Right lobe of liver (tissue), 6 donors: ENCODE measurements at regions not wholly inside any gene's neighbourhood (a gene's known extent, or its start where the extent isn't known, plus 50 kb on each side); places are given as distances from the start of the nearest gene placed in this dataset.
"Not testable (repeated sequence)": the region's sequence is repeated elsewhere in the genome, so short reads cannot be mapped to it uniquely, and the experiment has no call there.

Experiments used
- ATAC-seq, 4 donors: fragments of 200-7000 bp; cut with Tn5 transposase; one replicate each; pipeline ENCODE4 v1.9.1; 2020; ENCODE audit warnings: mild to moderate bottlenecking in 4 of 4, moderate library complexity in 4 of 4
- DNase-seq, 3 donors: peaks; one replicate each; pipeline ENCODE4 v3.0.0-alpha.2; 2020
- H3K27ac ChIP-seq, 3 donors: fragments of 200-600 bp; one replicate each; pipeline ENCODE4 v1.8.0; 2022
- H3K27me3 ChIP-seq, 2 donors: fragments of 200-600 bp; one replicate each; pipeline ENCODE4 v1.8.0; 2022
- H3K36me3 ChIP-seq, 4 donors: fragments of 200-600 bp; sonication (generic) in 1 of 4; one replicate each; pipeline versions ENCODE4 v1.5.1 to v1.8.0; 2017 to 2022; ENCODE audit warnings: control low read depth in 1 of 4
- H3K4me1 ChIP-seq, 4 donors: fragments of 200-600 bp; sonication (generic) in 1 of 4; one replicate each; pipeline versions ENCODE4 v1.5.1 to v1.8.0; 2017 to 2022; ENCODE audit warnings: control low read depth in 1 of 4
- H3K4me3 ChIP-seq, 3 donors: fragments of 200-600 bp; one replicate each; pipeline ENCODE4 v1.8.0; 2022
- H3K9me3 ChIP-seq, 4 donors: fragments of 200-600 bp; sonication (generic) in 1 of 4; one replicate each; pipeline versions ENCODE4 v1.5.1 to v1.8.0; 2017 to 2022; ENCODE audit warnings: control low read depth in 1 of 4
- POLR2A ChIP-seq: fragments of 450-650 bp; IDR thresholded peaks from one replicate; pipeline ENCODE4 v1.6.1; 2017; ENCODE audit warnings: antibody characterized with exemption, mild to moderate bottlenecking
- WGBS: methylation state at CpG from one replicate; pipeline ENCODE4 v1.1.6; 2018; ENCODE audit warnings: low coverage, low lambda C conversion rate; ENCODE audit not compliant: insufficient coverage; ENCODE audit errors: missing lambda C conversion rate; 5-methylcytosine and 5-hydroxymethylcytosine counted together
- intact Hi-C, 2 donors: fragments of 100-400 bp; cut with DNase I; formaldehyde crosslinking; loops; one replicate each; pipeline versions ENCODE4 v1.11.2 to v1.14.1; 2022
- TF ChIP-seq, protein P1 (sequence below), 4 donors: fragments of 200-600 bp in 3 of 4; fragments of 450-650 bp in 1 of 4; IDR thresholded peaks; one replicate each; pipeline versions ENCODE4 v1.5.1 to v1.8.0; 2016 to 2022; ENCODE audit warnings: antibody characterized with exemption in 4 of 4, mild to moderate bottlenecking in 2 of 4
- donor health status: DM: no; HTN: yes; CAD: no.
- donor health status: DM: no; HTN: no; CAD: no.
- donor health status: DM: no; HTN: no; CAD: no.
- donor health status: DM: no; HTN: yes; CAD: no.
- donor health status: DM: no; HTN: yes; CAD: no.

DNA sequence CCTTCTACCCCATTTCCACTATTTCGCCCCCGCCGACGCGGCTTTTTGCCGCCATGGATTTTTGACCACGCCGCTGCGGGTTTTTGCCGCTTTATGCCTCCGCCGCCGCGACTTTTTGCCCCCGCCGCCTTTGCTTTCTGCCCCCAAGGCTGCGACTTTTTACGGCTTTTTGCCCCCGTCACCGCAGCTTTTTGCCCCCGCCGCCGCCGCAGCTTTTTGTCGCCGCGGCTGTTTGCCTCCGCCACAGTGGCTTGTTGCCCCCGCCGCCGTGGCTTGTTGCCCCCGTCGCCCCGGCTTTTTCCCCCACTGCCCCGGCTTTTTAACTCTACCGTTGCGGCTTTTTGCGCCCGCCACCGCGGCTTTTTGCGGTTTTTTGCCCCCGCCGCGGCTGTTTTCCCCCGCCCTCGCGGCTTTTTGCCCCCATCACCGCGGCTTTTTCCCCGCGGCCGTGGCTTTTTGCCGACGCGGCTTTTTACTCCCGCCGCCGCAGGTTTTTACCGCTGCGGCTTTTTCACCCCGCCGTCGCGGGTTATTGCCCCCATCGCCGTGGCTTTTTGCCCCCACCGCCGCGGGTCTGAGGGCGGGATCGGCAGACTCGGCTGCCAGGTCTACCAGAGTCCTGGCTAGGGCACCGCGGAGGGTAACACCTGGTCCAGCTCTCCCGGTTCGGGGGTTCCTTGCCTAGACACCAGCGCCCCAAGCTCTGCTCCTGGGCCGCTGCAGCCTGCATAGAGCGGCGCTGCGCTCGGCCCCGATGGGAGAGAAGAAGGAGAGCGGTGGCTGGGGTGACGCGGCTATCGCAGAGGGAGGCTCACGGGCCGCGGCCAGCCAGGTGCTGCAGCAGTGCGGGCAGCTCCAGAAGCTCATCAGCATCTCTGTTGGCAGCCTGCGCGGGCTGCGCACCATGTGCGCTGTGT, 562.7 kb upstream of the WSB1 start:
- DNase-seq = peak; percentile 21 to 47 (median 36)

DNA sequence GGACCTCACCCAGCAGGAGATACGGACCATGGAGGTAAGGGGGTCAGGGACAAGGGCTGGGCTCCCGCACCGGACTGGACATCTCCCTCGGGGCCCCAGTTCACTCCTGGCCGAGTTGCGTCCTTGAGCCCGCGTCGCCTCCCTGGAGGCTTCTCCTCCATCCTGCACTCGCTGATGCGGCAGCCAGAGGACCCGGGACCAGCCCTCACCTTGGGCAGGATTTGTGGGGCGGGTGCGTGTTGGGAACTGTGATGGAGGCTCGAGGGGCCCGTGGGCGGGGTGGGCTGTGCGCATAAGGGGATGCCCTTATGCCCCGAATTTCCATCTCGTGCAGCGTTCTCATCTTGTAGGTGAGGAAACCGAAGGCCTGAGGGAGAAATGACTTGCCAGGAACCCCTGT, 562.0 kb upstream of the WSB1 start:
- WGBS = 30% methylated on average over 7 of the region's 22 CpGs

More for the DNA sequence above, 562.7 kb upstream of the WSB1 start:
- no peak for ATAC-seq
- Histone ChIP-seq H3K9me3 (no peaks in the 10 kb centered on the region), H3K36me3 (no peaks in the 10 kb centered on the region), H3K4me1 (no peaks in the 10 kb centered on the region), H3K27ac (no peak overlapping the region), H3K27me3 (no peaks in the 10 kb centered on the region), H3K4me3 (no peak overlapping the region)
- WGBS = 54% methylated on average over 52 of the region's 96 CpGs
- intact Hi-C loops = no loop called here
- no peak for TF ChIP-seq POLR2A
- TF ChIP-seq, protein P1, sequence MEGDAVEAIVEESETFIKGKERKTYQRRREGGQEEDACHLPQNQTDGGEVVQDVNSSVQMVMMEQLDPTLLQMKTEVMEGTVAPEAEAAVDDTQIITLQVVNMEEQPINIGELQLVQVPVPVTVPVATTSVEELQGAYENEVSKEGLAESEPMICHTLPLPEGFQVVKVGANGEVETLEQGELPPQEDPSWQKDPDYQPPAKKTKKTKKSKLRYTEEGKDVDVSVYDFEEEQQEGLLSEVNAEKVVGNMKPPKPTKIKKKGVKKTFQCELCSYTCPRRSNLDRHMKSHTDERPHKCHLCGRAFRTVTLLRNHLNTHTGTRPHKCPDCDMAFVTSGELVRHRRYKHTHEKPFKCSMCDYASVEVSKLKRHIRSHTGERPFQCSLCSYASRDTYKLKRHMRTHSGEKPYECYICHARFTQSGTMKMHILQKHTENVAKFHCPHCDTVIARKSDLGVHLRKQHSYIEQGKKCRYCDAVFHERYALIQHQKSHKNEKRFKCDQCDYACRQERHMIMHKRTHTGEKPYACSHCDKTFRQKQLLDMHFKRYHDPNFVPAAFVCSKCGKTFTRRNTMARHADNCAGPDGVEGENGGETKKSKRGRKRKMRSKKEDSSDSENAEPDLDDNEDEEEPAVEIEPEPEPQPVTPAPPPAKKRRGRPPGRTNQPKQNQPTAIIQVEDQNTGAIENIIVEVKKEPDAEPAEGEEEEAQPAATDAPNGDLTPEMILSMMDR (IDR thresholded peaks at IDR 0.05) = no peak

DNA sequence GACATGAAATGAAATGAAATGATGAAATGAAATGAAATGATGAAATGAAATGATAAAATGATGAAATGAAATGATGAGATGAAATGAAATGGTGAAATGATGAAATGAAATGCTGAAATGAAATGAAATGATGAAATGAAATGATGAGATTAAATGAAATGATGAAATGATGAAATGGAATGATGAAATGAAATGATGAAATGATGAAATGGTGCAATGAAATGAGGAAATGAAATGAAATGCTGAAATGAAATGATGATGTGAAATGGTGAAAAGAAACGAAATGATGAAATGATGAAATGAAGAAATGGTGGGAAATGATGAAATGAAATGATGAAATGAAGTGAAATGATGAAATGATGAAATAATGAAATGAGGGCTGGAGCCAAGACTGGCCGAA, 559.1 kb upstream of the WSB1 start:
- intact Hi-C loops, DNase-seq, H3K27ac ChIP-seq, H3K27me3 ChIP-seq, ATAC-seq, H3K36me3 ChIP-seq, H3K9me3 ChIP-seq, H3K4me1 ChIP-seq, H3K4me3 ChIP-seq: not testable (repeated sequence)
- 24% methylated on average over 1 of the region's 2 CpGs for WGBS

More for the DNA sequence above, 562.0 kb upstream of the WSB1 start:
- H3K36me3 ChIP-seq, H3K9me3 ChIP-seq, H3K27me3 ChIP-seq, ATAC-seq, intact Hi-C loops, H3K4me1 ChIP-seq, H3K4me3 ChIP-seq, H3K27ac ChIP-seq: not testable (repeated sequence)
- DNase-seq = peak in 2 of 3 donors; percentile 45 to 55

DNA sequence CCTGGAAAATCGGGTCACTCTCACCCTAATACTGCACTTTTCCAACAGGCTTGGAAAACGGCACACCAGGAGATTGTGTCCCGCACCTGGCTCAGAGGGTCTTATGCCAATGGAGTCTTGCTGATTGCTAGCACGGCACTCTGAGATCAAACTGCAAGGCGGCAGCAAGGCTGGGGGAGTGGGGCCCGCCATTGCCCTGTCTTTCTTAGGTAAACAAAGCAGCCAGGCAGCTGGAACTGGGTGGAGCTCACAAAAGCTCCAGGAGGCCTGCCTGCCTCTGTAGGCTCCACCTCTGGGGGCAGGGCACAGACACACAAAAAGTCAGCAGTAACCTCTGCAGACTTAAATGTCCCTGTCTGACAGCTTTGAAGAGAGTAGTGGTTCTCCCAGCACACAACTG, 557.9 kb upstream of the WSB1 start:
- H3K36me3 ChIP-seq, H3K27ac ChIP-seq, H3K4me1 ChIP-seq, intact Hi-C loops, H3K4me3 ChIP-seq, DNase-seq, ATAC-seq, H3K27me3 ChIP-seq, H3K9me3 ChIP-seq: not testable (repeated sequence)
- 63% methylated on average over 2 of the region's 6 CpGs for WGBS

DNA sequence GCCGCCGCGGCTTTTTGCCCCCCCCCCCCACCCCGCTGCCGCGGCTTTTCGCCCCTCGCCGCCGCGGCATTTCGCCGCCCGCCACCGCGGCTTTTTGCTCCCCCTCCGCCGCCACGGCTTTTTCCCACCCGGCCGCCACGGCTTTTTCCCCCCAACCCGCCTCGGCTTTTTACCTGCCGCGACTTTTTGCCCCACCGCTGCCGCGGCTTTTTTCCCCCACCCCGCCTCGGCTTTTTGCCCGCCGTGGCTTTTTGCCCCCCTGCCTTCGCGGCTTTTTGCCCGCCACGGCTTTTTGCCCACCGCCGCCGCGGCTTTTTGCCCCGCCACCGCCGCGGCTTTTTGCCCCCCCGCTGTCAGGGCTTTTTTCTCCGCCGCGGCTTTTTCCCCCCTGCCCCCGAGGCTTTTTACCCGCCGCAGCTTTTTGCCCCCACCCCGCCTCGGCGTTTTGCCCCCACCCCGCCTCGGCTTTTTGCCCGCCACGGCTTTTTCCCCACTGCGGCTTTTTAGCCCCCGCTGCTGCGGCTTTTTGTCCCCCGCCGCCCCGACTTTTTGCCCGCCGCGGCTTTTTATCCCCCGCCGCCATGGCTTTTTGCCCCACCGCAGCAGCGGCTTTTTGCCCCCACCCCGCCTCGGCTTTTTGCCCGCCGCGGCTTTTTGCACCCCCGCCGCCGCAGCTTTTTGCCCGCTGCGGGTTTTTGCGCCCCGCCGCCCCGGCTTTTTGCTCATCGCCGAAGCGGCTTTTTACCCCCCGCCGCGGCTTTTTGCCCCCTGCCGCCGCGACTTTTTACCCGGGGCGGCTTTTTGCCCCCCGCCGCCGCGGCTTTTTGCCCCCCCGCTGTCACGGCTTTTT, 527.8 kb upstream of the WSB1 start:
- DNase-seq (no peak), ATAC-seq (no peak)
- Histone ChIP-seq H3K9me3 (no peaks in the 10 kb centered on the region), H3K4me3 (no peak overlapping the region), H3K27me3 (no peaks in the 10 kb centered on the region), H3K4me1 (no peaks in the 10 kb centered on the region), H3K27ac (no peak overlapping the region), H3K36me3 (no peaks in the 10 kb centered on the region)
- TF ChIP-seq POLR2A = no peak
- TF ChIP-seq, protein P1 (IDR thresholded peaks at IDR 0.05) = no peak
- intact Hi-C loops = no loop called here
- 56% methylated on average over 84 of the region's 103 CpGs for WGBS

DNA sequence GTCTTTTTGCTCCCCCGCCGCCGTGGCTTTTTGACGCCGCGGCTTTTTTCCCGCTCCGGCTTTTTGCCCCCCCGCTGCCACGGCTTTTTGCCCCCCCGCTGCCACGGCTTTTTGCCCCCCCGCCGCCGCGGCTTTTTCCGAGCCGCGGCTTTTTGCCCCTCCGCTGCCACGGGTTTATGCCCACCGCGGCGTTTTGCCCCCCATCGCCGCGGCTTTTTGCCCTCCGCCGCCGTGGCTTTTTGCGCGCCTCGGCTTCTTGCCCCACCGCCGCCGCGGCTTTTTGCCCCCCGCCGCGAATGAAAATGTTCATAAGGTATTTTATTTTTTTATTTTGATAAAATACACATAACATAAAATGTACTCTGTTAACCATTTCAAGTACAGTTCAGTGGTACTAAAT, 527.2 kb upstream of the WSB1 start:
- H3K4me3 ChIP-seq = no peak overlapping the region
- H3K27ac ChIP-seq = no peak overlapping the region
- H3K27me3 ChIP-seq = no peaks in the 10 kb centered on the region
- no peaks in the 10 kb centered on the region for H3K4me1 ChIP-seq
- DNase-seq (no peak), ATAC-seq (no peak)
- 66% methylated on average over 39 of the region's 40 CpGs for WGBS
- intact Hi-C loops = no loop called here
- no peaks in the 10 kb centered on the region for H3K36me3 ChIP-seq
- H3K9me3 ChIP-seq = no peaks in the 10 kb centered on the region
- TF ChIP-seq POLR2A = no peak
- TF ChIP-seq, protein P1 (IDR thresholded peaks at IDR 0.05) = no peak
